H1 (cell line): ENCODE measurements at regions not wholly inside any gene's neighbourhood (a gene's known extent, or its start where the extent isn't known, plus 50 kb on each side); places are given as distances from the start of the nearest gene placed in this dataset.

Experiments used
- BACH1 ChIP-seq: IDR thresholded peaks from 2 replicates; pipeline ENCODE4 v1.6.1; 2012; ENCODE audit warnings: low read length, improper control_type of control experiment
- BCL11A ChIP-seq, 2 experiments: IDR thresholded peaks; one replicate each; pipeline ENCODE4 v1.6.1; 2011; ENCODE audit warnings: low read depth in 2 of 2, low read length in 2 of 2, mild to moderate bottlenecking in 2 of 2
- CEBPB ChIP-seq: IDR thresholded peaks from 2 replicates; pipeline ENCODE4 v1.6.1; 2012; ENCODE audit warnings: low read depth, low read length
- GTF2F1 ChIP-seq: IDR thresholded peaks from 2 replicates; pipeline ENCODE4 v1.6.1; 2012; ENCODE audit warnings: low read depth, low read length, improper control_type of control experiment, borderline replicate concordance
- KDM1A ChIP-seq: fragments of 200-600, 300-600 bp; sonication (generic); IDR thresholded peaks from 2 replicates; pipeline ENCODE4 v1.7.1; 2016; ENCODE audit warnings: mild to moderate bottlenecking, low read length, borderline replicate concordance
- KDM4A ChIP-seq: IDR thresholded peaks from one replicate; pipeline ENCODE4 v1.7.1; 2012; ENCODE audit warnings: low read depth, mild to moderate bottlenecking, moderate library complexity, low read length, inconsistent platforms; ENCODE audit not compliant: severe bottlenecking
- MAFK ChIP-seq: IDR thresholded peaks from 2 replicates; pipeline ENCODE4 v1.6.1; 2012; ENCODE audit warnings: low read depth, mild to moderate bottlenecking, improper control_type of control experiment, low read length
- POLR2A ChIP-seq, 2 experiments: IDR thresholded peaks; 1 replicate in 1 of 2; 2 replicates in 1 of 2; pipeline ENCODE4 v1.6.1; 2011; ENCODE audit warnings: low read depth in 2 of 2, low read length in 2 of 2, mild to moderate bottlenecking in 2 of 2; ENCODE audit errors: control extremely low read depth in 1 of 2
- SP1 ChIP-seq: IDR thresholded peaks from 2 replicates; pipeline ENCODE4 v1.6.1; 2011; ENCODE audit warnings: low read depth, low read length
- SP4 ChIP-seq: IDR thresholded peaks from 2 replicates; pipeline ENCODE4 v1.6.1; 2012; ENCODE audit warnings: low read length, inconsistent platforms
- YY1 ChIP-seq: IDR thresholded peaks from 2 replicates; pipeline ENCODE4 v1.6.1; 2011; ENCODE audit warnings: low read depth, mild to moderate bottlenecking, low read length
- TF ChIP-seq, protein P1 (sequence below): fragments of 300-600 bp; sonication (generic); IDR thresholded peaks from 2 replicates; pipeline ENCODE4 v1.7.1; 2012; ENCODE audit warnings: low read length, moderate library complexity, mild to moderate bottlenecking, inconsistent platforms; ENCODE audit not compliant: insufficient replicate concordance

DNA sequence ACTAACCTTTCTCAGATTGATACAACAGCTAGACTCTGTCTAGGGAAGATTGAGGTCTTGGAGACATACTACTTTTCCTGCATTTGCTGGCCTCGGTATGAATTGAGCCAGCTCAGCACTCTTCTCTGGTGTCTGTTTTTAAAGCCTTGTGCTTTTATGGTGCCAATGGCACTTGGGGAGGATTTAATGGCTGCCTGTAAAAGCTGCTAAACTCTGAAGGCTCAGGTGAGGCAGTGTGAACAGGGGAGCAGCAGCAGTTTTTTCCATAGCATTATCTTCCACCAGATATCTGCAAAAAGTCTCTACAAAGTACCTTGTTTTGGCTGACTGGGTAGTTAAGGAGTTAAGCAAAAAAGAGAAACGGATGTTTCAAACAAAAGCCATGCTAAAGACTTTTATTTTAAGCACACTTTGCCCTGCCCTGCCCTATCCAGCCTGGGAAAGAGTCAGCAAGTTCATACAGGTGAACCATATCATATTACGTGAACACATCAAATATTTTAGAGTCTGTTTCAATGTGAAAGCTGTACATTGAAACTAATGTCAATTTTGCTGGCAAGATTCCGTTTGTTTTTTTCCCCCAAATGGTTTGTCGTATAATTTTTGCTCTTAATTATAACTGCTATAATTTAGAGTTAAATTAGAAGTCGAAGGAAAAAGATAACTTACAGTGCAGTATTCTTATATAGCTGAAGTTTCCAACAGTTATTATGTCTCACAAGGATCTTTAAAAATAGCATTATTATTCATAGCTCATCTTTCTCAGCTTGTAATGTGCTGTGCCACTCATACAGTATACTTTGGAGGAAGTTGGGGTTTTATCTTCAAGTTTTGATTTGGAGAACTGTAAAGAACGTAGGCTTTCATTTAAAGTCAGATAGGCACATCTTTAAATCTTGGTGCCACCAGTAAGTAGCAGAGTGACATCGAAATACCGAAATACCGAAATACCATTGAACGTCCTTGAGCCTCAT is 424.1 kb upstream of the CD180 start (continued):
- TF ChIP-seq, protein P1, sequence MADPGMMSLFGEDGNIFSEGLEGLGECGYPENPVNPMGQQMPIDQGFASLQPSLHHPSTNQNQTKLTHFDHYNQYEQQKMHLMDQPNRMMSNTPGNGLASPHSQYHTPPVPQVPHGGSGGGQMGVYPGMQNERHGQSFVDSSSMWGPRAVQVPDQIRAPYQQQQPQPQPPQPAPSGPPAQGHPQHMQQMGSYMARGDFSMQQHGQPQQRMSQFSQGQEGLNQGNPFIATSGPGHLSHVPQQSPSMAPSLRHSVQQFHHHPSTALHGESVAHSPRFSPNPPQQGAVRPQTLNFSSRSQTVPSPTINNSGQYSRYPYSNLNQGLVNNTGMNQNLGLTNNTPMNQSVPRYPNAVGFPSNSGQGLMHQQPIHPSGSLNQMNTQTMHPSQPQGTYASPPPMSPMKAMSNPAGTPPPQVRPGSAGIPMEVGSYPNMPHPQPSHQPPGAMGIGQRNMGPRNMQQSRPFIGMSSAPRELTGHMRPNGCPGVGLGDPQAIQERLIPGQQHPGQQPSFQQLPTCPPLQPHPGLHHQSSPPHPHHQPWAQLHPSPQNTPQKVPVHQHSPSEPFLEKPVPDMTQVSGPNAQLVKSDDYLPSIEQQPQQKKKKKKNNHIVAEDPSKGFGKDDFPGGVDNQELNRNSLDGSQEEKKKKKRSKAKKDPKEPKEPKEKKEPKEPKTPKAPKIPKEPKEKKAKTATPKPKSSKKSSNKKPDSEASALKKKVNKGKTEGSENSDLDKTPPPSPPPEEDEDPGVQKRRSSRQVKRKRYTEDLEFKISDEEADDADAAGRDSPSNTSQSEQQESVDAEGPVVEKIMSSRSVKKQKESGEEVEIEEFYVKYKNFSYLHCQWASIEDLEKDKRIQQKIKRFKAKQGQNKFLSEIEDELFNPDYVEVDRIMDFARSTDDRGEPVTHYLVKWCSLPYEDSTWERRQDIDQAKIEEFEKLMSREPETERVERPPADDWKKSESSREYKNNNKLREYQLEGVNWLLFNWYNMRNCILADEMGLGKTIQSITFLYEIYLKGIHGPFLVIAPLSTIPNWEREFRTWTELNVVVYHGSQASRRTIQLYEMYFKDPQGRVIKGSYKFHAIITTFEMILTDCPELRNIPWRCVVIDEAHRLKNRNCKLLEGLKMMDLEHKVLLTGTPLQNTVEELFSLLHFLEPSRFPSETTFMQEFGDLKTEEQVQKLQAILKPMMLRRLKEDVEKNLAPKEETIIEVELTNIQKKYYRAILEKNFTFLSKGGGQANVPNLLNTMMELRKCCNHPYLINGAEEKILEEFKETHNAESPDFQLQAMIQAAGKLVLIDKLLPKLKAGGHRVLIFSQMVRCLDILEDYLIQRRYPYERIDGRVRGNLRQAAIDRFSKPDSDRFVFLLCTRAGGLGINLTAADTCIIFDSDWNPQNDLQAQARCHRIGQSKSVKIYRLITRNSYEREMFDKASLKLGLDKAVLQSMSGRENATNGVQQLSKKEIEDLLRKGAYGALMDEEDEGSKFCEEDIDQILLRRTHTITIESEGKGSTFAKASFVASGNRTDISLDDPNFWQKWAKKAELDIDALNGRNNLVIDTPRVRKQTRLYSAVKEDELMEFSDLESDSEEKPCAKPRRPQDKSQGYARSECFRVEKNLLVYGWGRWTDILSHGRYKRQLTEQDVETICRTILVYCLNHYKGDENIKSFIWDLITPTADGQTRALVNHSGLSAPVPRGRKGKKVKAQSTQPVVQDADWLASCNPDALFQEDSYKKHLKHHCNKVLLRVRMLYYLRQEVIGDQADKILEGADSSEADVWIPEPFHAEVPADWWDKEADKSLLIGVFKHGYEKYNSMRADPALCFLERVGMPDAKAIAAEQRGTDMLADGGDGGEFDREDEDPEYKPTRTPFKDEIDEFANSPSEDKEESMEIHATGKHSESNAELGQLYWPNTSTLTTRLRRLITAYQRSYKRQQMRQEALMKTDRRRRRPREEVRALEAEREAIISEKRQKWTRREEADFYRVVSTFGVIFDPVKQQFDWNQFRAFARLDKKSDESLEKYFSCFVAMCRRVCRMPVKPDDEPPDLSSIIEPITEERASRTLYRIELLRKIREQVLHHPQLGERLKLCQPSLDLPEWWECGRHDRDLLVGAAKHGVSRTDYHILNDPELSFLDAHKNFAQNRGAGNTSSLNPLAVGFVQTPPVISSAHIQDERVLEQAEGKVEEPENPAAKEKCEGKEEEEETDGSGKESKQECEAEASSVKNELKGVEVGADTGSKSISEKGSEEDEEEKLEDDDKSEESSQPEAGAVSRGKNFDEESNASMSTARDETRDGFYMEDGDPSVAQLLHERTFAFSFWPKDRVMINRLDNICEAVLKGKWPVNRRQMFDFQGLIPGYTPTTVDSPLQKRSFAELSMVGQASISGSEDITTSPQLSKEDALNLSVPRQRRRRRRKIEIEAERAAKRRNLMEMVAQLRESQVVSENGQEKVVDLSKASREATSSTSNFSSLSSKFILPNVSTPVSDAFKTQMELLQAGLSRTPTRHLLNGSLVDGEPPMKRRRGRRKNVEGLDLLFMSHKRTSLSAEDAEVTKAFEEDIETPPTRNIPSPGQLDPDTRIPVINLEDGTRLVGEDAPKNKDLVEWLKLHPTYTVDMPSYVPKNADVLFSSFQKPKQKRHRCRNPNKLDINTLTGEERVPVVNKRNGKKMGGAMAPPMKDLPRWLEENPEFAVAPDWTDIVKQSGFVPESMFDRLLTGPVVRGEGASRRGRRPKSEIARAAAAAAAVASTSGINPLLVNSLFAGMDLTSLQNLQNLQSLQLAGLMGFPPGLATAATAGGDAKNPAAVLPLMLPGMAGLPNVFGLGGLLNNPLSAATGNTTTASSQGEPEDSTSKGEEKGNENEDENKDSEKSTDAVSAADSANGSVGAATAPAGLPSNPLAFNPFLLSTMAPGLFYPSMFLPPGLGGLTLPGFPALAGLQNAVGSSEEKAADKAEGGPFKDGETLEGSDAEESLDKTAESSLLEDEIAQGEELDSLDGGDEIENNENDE: no peak
- no peak for TF ChIP-seq POLR2A (IDR thresholded peaks at IDR 0.05; ENCODE audit: control extremely low read depth in 1 of 2, low read depth in 2 of 2, low read length in 2 of 2)
- no peak for TF ChIP-seq BCL11A (IDR thresholded peaks at IDR 0.05; ENCODE audit: low read depth in 2 of 2, low read length in 2 of 2)
- no peak for TF ChIP-seq MAFK
- no peak for TF ChIP-seq KDM4A
- TF ChIP-seq CEBPB: no peak
- no peak for TF ChIP-seq KDM1A
- no peak for TF ChIP-seq SP4
- no peak for TF ChIP-seq SP1
- TF ChIP-seq YY1: no peak
- no peak for TF ChIP-seq GTF2F1
- TF ChIP-seq BACH1: no peak
